ENCODE measurements at regions not wholly inside any gene's neighbourhood (a gene's known extent, or its start where the extent isn't known, plus 50 kb on each side); places are given as distances from the start of the nearest gene placed in this dataset.

GRCh38 chr2:226580403-226580802 is 219.2 kb downstream of the IRS1 start:
- peaks cover 72% of the 10 kb centered on the region for H3K4me1 ChIP-seq (ENCODE audit: control insufficient read depth, insufficient read depth, low read length, unreplicated experiment)

GRCh38 chr2:226579519-226579918 is 220.1 kb downstream of the IRS1 start:
- H3K4me3 ChIP-seq (ENCODE audit: low read depth, low read length) = no peak overlapping the region
- H3K27ac ChIP-seq (ENCODE audit: low read depth, low read length) = peak overlapping the region; percentile 50
- H2AFZ ChIP-seq (ENCODE audit: low read length, unreplicated experiment) = no peak overlapping the region
- no peaks in the 10 kb centered on the region for H3K79me2 ChIP-seq (ENCODE audit: control insufficient read depth, insufficient read depth, low read length, unreplicated experiment)
- peaks cover 65% of the 10 kb centered on the region for H3K4me1 ChIP-seq (ENCODE audit: control insufficient read depth, insufficient read depth, low read length, unreplicated experiment)
- H3K27me3 ChIP-seq (ENCODE audit: insufficient read depth, low read length) = no peaks in the 10 kb centered on the region
- no peaks in the 10 kb centered on the region for H3K36me3 ChIP-seq (ENCODE audit: insufficient read depth, low read length)

More at GRCh38 chr2:226580403-226580802, 219.2 kb downstream of the IRS1 start:
- Histone ChIP-seq H3K27ac (ENCODE audit: low read depth, low read length) (no peak overlapping the region), H3K79me2 (ENCODE audit: control insufficient read depth, insufficient read depth, low read length, unreplicated experiment) (no peaks in the 10 kb centered on the region), H2AFZ (ENCODE audit: low read length, unreplicated experiment) (no peak overlapping the region), H3K36me3 (ENCODE audit: insufficient read depth, low read length) (no peaks in the 10 kb centered on the region), H3K27me3 (ENCODE audit: insufficient read depth, low read length) (no peaks in the 10 kb centered on the region), H3K4me3 (ENCODE audit: low read depth, low read length) (no peak overlapping the region)

- Histone ChIP-seq H3K36me3 (ENCODE audit: insufficient read depth, low read length) (no peaks in the 10 kb centered on the region), H3K79me2 (ENCODE audit: control insufficient read depth, insufficient read depth, low read length, unreplicated experiment) (no peaks in the 10 kb centered on the region), H2AFZ (ENCODE audit: low read length, unreplicated experiment) (no peak overlapping the region), H3K27me3 (ENCODE audit: insufficient read depth, low read length) (no peaks in the 10 kb centered on the region), H3K4me1 (ENCODE audit: control insufficient read depth, insufficient read depth, low read length, unreplicated experiment) (peaks cover 58% of the 10 kb centered on the region), H3K4me3 (ENCODE audit: low read depth, low read length) (no peak overlapping the region), H3K27ac (ENCODE audit: low read depth, low read length) (peak overlapping the region; percentile 50)
Observed at GRCh38 chr2:226578879-226579278, 220.7 kb downstream of the IRS1 start.

GRCh38 chr2:226578373-226578772 is 221.2 kb downstream of the IRS1 start:
- H3K4me3 ChIP-seq (ENCODE audit: low read depth, low read length) = no peak overlapping the region
- H2AFZ ChIP-seq (ENCODE audit: low read length, unreplicated experiment) = no peak overlapping the region
- H3K27me3 ChIP-seq (ENCODE audit: insufficient read depth, low read length) = no peaks in the 10 kb centered on the region
- no peaks in the 10 kb centered on the region for H3K79me2 ChIP-seq (ENCODE audit: control insufficient read depth, insufficient read depth, low read length, unreplicated experiment)
- H3K4me1 ChIP-seq (ENCODE audit: control insufficient read depth, insufficient read depth, low read length, unreplicated experiment) = peaks cover 53% of the 10 kb centered on the region
- no peaks in the 10 kb centered on the region for H3K36me3 ChIP-seq (ENCODE audit: insufficient read depth, low read length)
- peak overlapping the region; percentile 50 for H3K27ac ChIP-seq (ENCODE audit: low read depth, low read length)

GRCh38 chr2:226575928-226576327 is 223.7 kb downstream of the IRS1 start:
- no peak overlapping the region for H3K27ac ChIP-seq (ENCODE audit: low read depth, low read length)
- H3K4me1 ChIP-seq (ENCODE audit: control insufficient read depth, insufficient read depth, low read length, unreplicated experiment) = peaks cover 31% of the 10 kb centered on the region
- H3K79me2 ChIP-seq (ENCODE audit: control insufficient read depth, insufficient read depth, low read length, unreplicated experiment) = no peaks in the 10 kb centered on the region
- no peak overlapping the region for H3K4me3 ChIP-seq (ENCODE audit: low read depth, low read length)
- no peaks in the 10 kb centered on the region for H3K27me3 ChIP-seq (ENCODE audit: insufficient read depth, low read length)
- H2AFZ ChIP-seq (ENCODE audit: low read length, unreplicated experiment) = no peak overlapping the region
- H3K36me3 ChIP-seq (ENCODE audit: insufficient read depth, low read length) = no peaks in the 10 kb centered on the region

- Histone ChIP-seq H3K27me3 (ENCODE audit: insufficient read depth, low read length) (no peaks in the 10 kb centered on the region), H3K4me3 (ENCODE audit: low read depth, low read length) (no peak overlapping the region), H3K36me3 (ENCODE audit: insufficient read depth, low read length) (no peaks in the 10 kb centered on the region), H3K4me1 (ENCODE audit: control insufficient read depth, insufficient read depth, low read length, unreplicated experiment) (peaks cover 12% of the 10 kb centered on the region), H2AFZ (ENCODE audit: low read length, unreplicated experiment) (no peak overlapping the region), H3K27ac (ENCODE audit: low read depth, low read length) (no peak overlapping the region), H3K79me2 (ENCODE audit: control insufficient read depth, insufficient read depth, low read length, unreplicated experiment) (no peaks in the 10 kb centered on the region)
Observed at GRCh38 chr2:226573158-226573557, 226.5 kb downstream of the IRS1 start.

GRCh38 chr2:226564667-226565066 is 235.0 kb downstream of the IRS1 start:
- no peak overlapping the region for H3K27ac ChIP-seq (ENCODE audit: low read depth, low read length)
- no peaks in the 10 kb centered on the region for H3K27me3 ChIP-seq (ENCODE audit: insufficient read depth, low read length)
- H3K4me1 ChIP-seq (ENCODE audit: control insufficient read depth, insufficient read depth, low read length, unreplicated experiment) = peaks cover 4% of the 10 kb centered on the region
- H3K4me3 ChIP-seq (ENCODE audit: low read depth, low read length) = no peak overlapping the region
- no peaks in the 10 kb centered on the region for H3K79me2 ChIP-seq (ENCODE audit: control insufficient read depth, insufficient read depth, low read length, unreplicated experiment)
- H3K36me3 ChIP-seq (ENCODE audit: insufficient read depth, low read length) = no peaks in the 10 kb centered on the region
- no peak overlapping the region for H2AFZ ChIP-seq (ENCODE audit: low read length, unreplicated experiment)

GRCh38 chr2:226561962-226562361 is 237.7 kb downstream of the IRS1 start:
- peaks cover 8% of the 10 kb centered on the region for H3K4me1 ChIP-seq (ENCODE audit: control insufficient read depth, insufficient read depth, low read length, unreplicated experiment)
- H3K36me3 ChIP-seq (ENCODE audit: insufficient read depth, low read length) = no peaks in the 10 kb centered on the region
- H2AFZ ChIP-seq (ENCODE audit: low read length, unreplicated experiment) = no peak overlapping the region
- H3K27me3 ChIP-seq (ENCODE audit: insufficient read depth, low read length) = no peaks in the 10 kb centered on the region
- H3K27ac ChIP-seq (ENCODE audit: low read depth, low read length) = no peak overlapping the region
- no peaks in the 10 kb centered on the region for H3K79me2 ChIP-seq (ENCODE audit: control insufficient read depth, insufficient read depth, low read length, unreplicated experiment)
- no peak overlapping the region for H3K4me3 ChIP-seq (ENCODE audit: low read depth, low read length)

- no peaks in the 10 kb centered on the region for H3K27me3 ChIP-seq (ENCODE audit: insufficient read depth, low read length)
- H3K36me3 ChIP-seq (ENCODE audit: insufficient read depth, low read length) = no peaks in the 10 kb centered on the region
- H2AFZ ChIP-seq (ENCODE audit: low read length, unreplicated experiment) = no peak overlapping the region
- no peak overlapping the region for H3K4me3 ChIP-seq (ENCODE audit: low read depth, low read length)
- H3K4me1 ChIP-seq (ENCODE audit: control insufficient read depth, insufficient read depth, low read length, unreplicated experiment) = peaks cover 13% of the 10 kb centered on the region
- H3K79me2 ChIP-seq (ENCODE audit: control insufficient read depth, insufficient read depth, low read length, unreplicated experiment) = no peaks in the 10 kb centered on the region
- H3K27ac ChIP-seq (ENCODE audit: low read depth, low read length) = no peak overlapping the region
Observed at GRCh38 chr2:226560325-226560724, 239.3 kb downstream of the IRS1 start.

- H3K4me3 ChIP-seq (ENCODE audit: low read depth, low read length) = no peak overlapping the region
- no peaks in the 10 kb centered on the region for H3K79me2 ChIP-seq (ENCODE audit: control insufficient read depth, insufficient read depth, low read length, unreplicated experiment)
- H3K27ac ChIP-seq (ENCODE audit: low read depth, low read length) = no peak overlapping the region
- H3K36me3 ChIP-seq (ENCODE audit: insufficient read depth, low read length) = no peaks in the 10 kb centered on the region
- peaks cover 13% of the 10 kb centered on the region for H3K4me1 ChIP-seq (ENCODE audit: control insufficient read depth, insufficient read depth, low read length, unreplicated experiment)
- H2AFZ ChIP-seq (ENCODE audit: low read length, unreplicated experiment) = no peak overlapping the region
- H3K27me3 ChIP-seq (ENCODE audit: insufficient read depth, low read length) = no peaks in the 10 kb centered on the region
Observed at GRCh38 chr2:226559536-226559935, 240.1 kb downstream of the IRS1 start.

GRCh38 chr2:226558418-226558817 is 241.2 kb downstream of the IRS1 start:
- Histone ChIP-seq H3K36me3 (ENCODE audit: insufficient read depth, low read length) (no peaks in the 10 kb centered on the region), H2AFZ (ENCODE audit: low read length, unreplicated experiment) (no peak overlapping the region), H3K27me3 (ENCODE audit: insufficient read depth, low read length) (no peaks in the 10 kb centered on the region), H3K4me1 (ENCODE audit: control insufficient read depth, insufficient read depth, low read length, unreplicated experiment) (peaks cover 13% of the 10 kb centered on the region), H3K4me3 (ENCODE audit: low read depth, low read length) (no peak overlapping the region), H3K79me2 (ENCODE audit: control insufficient read depth, insufficient read depth, low read length, unreplicated experiment) (no peaks in the 10 kb centered on the region), H3K27ac (ENCODE audit: low read depth, low read length) (no peak overlapping the region)
